Liver (tissue), 8 donors: ENCODE measurements at regions not wholly inside any gene's neighbourhood (a gene's known extent, or its start where the extent isn't known, plus 50 kb on each side); places are given as distances from the start of the nearest gene placed in this dataset.

Source experiments
- DNase-seq: peaks from one replicate; pipeline ENCODE4 v3.0.0-alpha.2; 2017; ENCODE audit warnings: low spot score
- H3K27ac ChIP-seq, 2 donors: one replicate each; pipeline ENCODE4 v1.7.0; 2013; ENCODE audit warnings: inconsistent platforms in 2 of 2, low read length in 2 of 2, control low read depth in 1 of 2, low read depth in 1 of 2, mild to moderate bottlenecking in 1 of 2
- H3K27me3 ChIP-seq, 4 donors: one replicate each; pipeline versions ENCODE4 v1.6.1 to v1.7.0; 2013; ENCODE audit warnings: low read length in 3 of 4, inconsistent platforms in 1 of 4, mild to moderate bottlenecking in 1 of 4, moderate library complexity in 1 of 4; ENCODE audit not compliant: control insufficient read depth in 4 of 4, insufficient read depth in 4 of 4
- H3K36me3 ChIP-seq, 4 donors: one replicate each; pipeline versions ENCODE4 v1.6.1 to v1.7.0; 2013; ENCODE audit warnings: low read length in 3 of 4, mild to moderate bottlenecking in 3 of 4, low read depth in 1 of 4, moderate library complexity in 1 of 4; ENCODE audit not compliant: control insufficient read depth in 4 of 4, insufficient read depth in 3 of 4
- H3K4me1 ChIP-seq, 4 donors: one replicate each; pipeline versions ENCODE4 v1.6.1 to v1.7.0; 2013; ENCODE audit warnings: low read length in 3 of 4, mild to moderate bottlenecking in 3 of 4, moderate library complexity in 1 of 4; ENCODE audit not compliant: control insufficient read depth in 4 of 4, insufficient read depth in 4 of 4
- H3K4me3 ChIP-seq, 3 donors: one replicate each; pipeline versions ENCODE4 v1.6.1 to v1.7.0; 2013; ENCODE audit warnings: low read length in 3 of 3, control low read depth in 1 of 3, low read depth in 1 of 3, mild to moderate bottlenecking in 1 of 3
- H3K9ac ChIP-seq, 2 donors: one replicate each; pipeline ENCODE4 v1.7.0; 2013; ENCODE audit warnings: low read length in 2 of 2, mild to moderate bottlenecking in 2 of 2, moderate library complexity in 2 of 2, control low read depth in 1 of 2, low read depth in 1 of 2
- H3K9me3 ChIP-seq, 4 donors: one replicate each; pipeline versions ENCODE4 v1.6.1 to v1.7.0; 2013; ENCODE audit warnings: low read length in 3 of 4; ENCODE audit not compliant: control insufficient read depth in 4 of 4
- ATF3 ChIP-seq: IDR thresholded peaks from 2 replicates; pipeline ENCODE4 v1.6.1; 2016; ENCODE audit warnings: antibody characterized with exemption
- CTCF ChIP-seq: fragments of 150-350 bp; IDR thresholded peaks from 2 replicates; pipeline ENCODE4 v1.5.1; 2017; ENCODE audit warnings: improper control_type of control experiment, low read depth, low read length; ENCODE audit not compliant: missing input control
- EGR1 ChIP-seq, 2 donors: IDR thresholded peaks; 2 replicates each; pipeline ENCODE4 v1.6.1; 2016 to 2018; ENCODE audit warnings: antibody characterized with exemption in 2 of 2, low read depth in 2 of 2
- FOXA1 ChIP-seq: IDR thresholded peaks from 2 replicates; pipeline ENCODE4 v1.6.1; 2016; ENCODE audit warnings: antibody characterized with exemption
- FOXA2 ChIP-seq: IDR thresholded peaks from 2 replicates; pipeline ENCODE4 v1.6.1; 2016; ENCODE audit warnings: antibody characterized with exemption
- HNF4A ChIP-seq, 2 donors: conservative IDR thresholded peaks; 2 replicates each; pipeline ENCODE4 v1.6.1; 2016; ENCODE audit warnings: antibody characterized with exemption in 2 of 2, mild to moderate bottlenecking in 2 of 2
- HNF4G ChIP-seq: IDR thresholded peaks from 2 replicates; pipeline ENCODE4 v1.6.1; 2016; ENCODE audit warnings: antibody characterized with exemption
- JUND ChIP-seq, 2 donors: IDR thresholded peaks; 2 replicates each; pipeline ENCODE4 v1.6.1; 2016; ENCODE audit warnings: antibody characterized with exemption in 2 of 2
- NR2F2 ChIP-seq: IDR thresholded peaks from 2 replicates; pipeline ENCODE4 v1.6.1; 2016; ENCODE audit warnings: antibody characterized with exemption
- RAD21 ChIP-seq, 2 donors: IDR thresholded peaks; 2 replicates each; pipeline ENCODE4 v1.6.1; 2016; ENCODE audit warnings: antibody characterized with exemption in 2 of 2, mild to moderate bottlenecking in 2 of 2
- REST ChIP-seq: IDR thresholded peaks from 2 replicates; pipeline ENCODE4 v1.6.1; 2016; ENCODE audit warnings: antibody characterized with exemption, mild to moderate bottlenecking
- RXRA ChIP-seq, 2 donors: IDR thresholded peaks; 2 replicates each; pipeline ENCODE4 v1.6.1; 2017 to 2018; ENCODE audit warnings: antibody characterized with exemption in 2 of 2, mild to moderate bottlenecking in 1 of 2
- SP1 ChIP-seq: IDR thresholded peaks from 2 replicates; pipeline ENCODE4 v1.6.1; 2018; ENCODE audit warnings: antibody characterized with exemption, mild to moderate bottlenecking
- TAF1 ChIP-seq: conservative IDR thresholded peaks from 2 replicates; pipeline ENCODE4 v1.6.1; 2016; ENCODE audit warnings: antibody characterized with exemption, mild to moderate bottlenecking
- YY1 ChIP-seq: IDR thresholded peaks from 2 replicates; pipeline ENCODE4 v1.6.1; 2016; ENCODE audit warnings: antibody characterized with exemption, mild to moderate bottlenecking
- ZBTB33 ChIP-seq: IDR thresholded peaks from 2 replicates; pipeline ENCODE4 v1.6.1; 2016; ENCODE audit warnings: antibody characterized with exemption
- WGBS: extraction: QIAGEN DNeasy Blood & Tissue Kit; methylation state at CpG from one replicate; pipeline ENCODE4 v1.1.7; 2013; 5-methylcytosine and 5-hydroxymethylcytosine counted together
- donor health status: healthy.
- donor health status: healthy.
- donor health status: healthy.
- donor health status: healthy.
- donor health status: healthy.

- no peaks in the 10 kb centered on the region for H3K27me3 ChIP-seq
- no peak overlapping the region for H3K27ac ChIP-seq
- TF ChIP-seq FOXA1 (no peak), REST (no peak), TAF1 (no peak), FOXA2 (no peak), ZBTB33 (no peak), RXRA (IDR thresholded peaks at IDR 0.05) (no peak), YY1 (no peak), ATF3 (no peak), SP1 (no peak), HNF4A (conservative IDR thresholded peaks at IDR 0.05) (no peak), RAD21 (IDR thresholded peaks at IDR 0.05) (no peak), NR2F2 (no peak), EGR1 (IDR thresholded peaks at IDR 0.05; ENCODE audit: low read depth in 2 of 2) (no peak), CTCF (no peak), HNF4G (no peak)
- H3K36me3 ChIP-seq = no peaks in the 10 kb centered on the region
- no peak for DNase-seq
- no peak overlapping the region for H3K9ac ChIP-seq
- H3K9me3 ChIP-seq = no peaks in the 10 kb centered on the region
- no peaks in the 10 kb centered on the region for H3K4me1 ChIP-seq
- H3K4me3 ChIP-seq = no peak overlapping the region
- 75% methylated on average over 2 of the region's 2 CpGs for WGBS
These were observed 77.9 kb upstream of the TSC22D2 start for GRCh38 chr3:150330174-150330573.

- no peak overlapping the region for H3K27ac ChIP-seq
- 78% methylated on average over 1 of the region's 1 CpG for WGBS
- H3K36me3 ChIP-seq = no peaks in the 10 kb centered on the region
- DNase-seq = no peak
- H3K4me1 ChIP-seq = no peaks in the 10 kb centered on the region
- H3K4me3 ChIP-seq = no peak overlapping the region
- H3K9ac ChIP-seq = no peak overlapping the region
- H3K27me3 ChIP-seq = no peaks in the 10 kb centered on the region
- no peaks in the 10 kb centered on the region for H3K9me3 ChIP-seq
- no peak for TF ChIP-seq ZBTB33
- TF ChIP-seq SP1 = no peak
- TF ChIP-seq HNF4G = no peak
- no peak for TF ChIP-seq REST
- TF ChIP-seq JUND (IDR thresholded peaks at IDR 0.05) = no peak
- no peak for TF ChIP-seq EGR1 (IDR thresholded peaks at IDR 0.05; ENCODE audit: low read depth in 2 of 2)
These were observed 78.7 kb upstream of the TSC22D2 start for GRCh38 chr3:150329408-150329807.
